GM12892 (cell line): ENCODE measurements at regions not wholly inside any gene's neighbourhood (a gene's known extent, or its start where the extent isn't known, plus 50 kb on each side); places are given as distances from the start of the nearest gene placed in this dataset.

Experiments
- POLR2A ChIP-seq: IDR thresholded peaks from 2 replicates; pipeline ENCODE4 v1.6.1; 2011; ENCODE audit warnings: low read depth, low read length, control low read depth
- POLR2AphosphoS5 ChIP-seq: IDR thresholded peaks from 2 replicates; pipeline ENCODE4 v1.6.1; 2011; ENCODE audit warnings: low read depth, low read length, control low read depth

DNA sequence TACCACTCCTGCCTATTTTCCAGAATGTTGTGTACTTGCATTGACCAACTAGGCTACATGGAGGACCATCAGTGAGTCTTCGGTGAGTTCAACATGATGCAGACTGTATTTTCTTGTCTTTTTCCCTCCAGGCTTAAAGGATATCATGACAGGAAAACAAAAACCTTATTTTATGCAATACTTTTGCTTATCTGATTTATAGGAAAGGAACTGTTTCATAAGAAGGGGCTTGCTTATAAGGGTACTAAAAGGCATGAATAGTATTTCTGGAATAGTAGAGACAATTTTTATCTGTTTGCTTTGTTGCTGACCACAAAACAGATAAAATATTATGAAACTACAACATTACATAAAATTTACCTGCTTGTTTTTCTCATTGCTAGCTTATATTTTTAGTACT, 374.7 kb downstream of the KLF5 start:
- TF ChIP-seq POLR2A (no peak), POLR2AphosphoS5 (no peak)
